Activated T-helper 17 cell treated with anti-CD3 and anti-CD28 coated beads, Interleukin-2, amount 50 U/mL, for 72 hours (primary cell): ENCODE measurements at regions not wholly inside any gene's neighbourhood (a gene's known extent, or its start where the extent isn't known, plus 50 kb on each side); places are given as distances from the start of the nearest gene placed in this dataset.

ENCODE experiments used
- ATAC-seq: fragments of 150-1000 bp; cut with Tn5 transposase; replicated peaks from 2 replicates; pipeline ENCODE4 v1.10.0; 2021; ENCODE audit warnings: mild to moderate bottlenecking, moderate library complexity
- H3K27ac Mint-ChIP-seq: one replicate; pipeline ENCODE4 v1.8.0; 2022; ENCODE audit warnings: mixed read lengths
- H3K27me3 Mint-ChIP-seq: one replicate; pipeline ENCODE4 v1.8.0; 2022; ENCODE audit warnings: mixed read lengths
- H3K36me3 Mint-ChIP-seq: one replicate; pipeline ENCODE4 v1.8.0; 2022; ENCODE audit warnings: low read depth, mild to moderate bottlenecking, mixed read lengths
- H3K4me1 Mint-ChIP-seq: one replicate; pipeline ENCODE4 v1.8.0; 2022; ENCODE audit warnings: mixed read lengths
- H3K4me3 Mint-ChIP-seq: one replicate; pipeline ENCODE4 v1.8.0; 2022; ENCODE audit warnings: mild to moderate bottlenecking, mixed read lengths
- H3K9me3 Mint-ChIP-seq: one replicate; pipeline ENCODE4 v1.8.0; 2022; ENCODE audit warnings: mixed read lengths

DNA sequence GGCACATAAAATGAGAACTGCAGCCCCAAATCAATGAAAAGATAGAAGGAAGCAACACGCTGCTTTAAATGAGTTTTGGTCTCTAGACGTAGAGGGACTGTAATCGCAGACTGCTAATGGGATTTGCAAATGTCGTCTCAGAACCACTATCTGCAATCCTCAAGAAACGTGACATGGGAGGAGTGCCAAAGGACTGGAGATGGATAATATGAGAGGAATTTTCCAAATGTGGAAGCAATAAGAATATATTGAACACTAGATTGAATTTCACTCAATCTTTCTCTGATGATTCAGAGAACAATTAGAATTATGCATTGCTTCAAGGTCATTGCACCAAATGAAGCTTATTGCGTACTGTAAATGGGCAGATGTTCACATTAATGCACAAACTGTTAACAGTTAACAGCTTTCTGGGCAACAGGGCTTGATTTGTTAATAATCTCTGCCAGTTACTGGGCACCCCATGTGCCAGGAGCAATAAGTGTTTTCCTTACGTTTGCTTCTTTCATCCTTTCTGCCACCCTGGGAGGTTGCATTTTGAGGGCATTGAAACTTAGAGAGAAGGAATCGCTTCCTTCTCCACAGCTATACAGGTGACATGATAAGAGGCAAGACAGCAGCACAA, 62.8 kb upstream of the WASF3 start:
- H3K4me3 Mint-ChIP-seq = no peak overlapping the region
- no peak for ATAC-seq
- no peaks in the 10 kb centered on the region for H3K9me3 Mint-ChIP-seq
- H3K36me3 Mint-ChIP-seq = no peaks in the 10 kb centered on the region
- H3K27ac Mint-ChIP-seq = no peak overlapping the region
- peaks cover 21% of the 10 kb centered on the region for H3K27me3 Mint-ChIP-seq
- H3K4me1 Mint-ChIP-seq = peaks cover 5% of the 10 kb centered on the region

DNA sequence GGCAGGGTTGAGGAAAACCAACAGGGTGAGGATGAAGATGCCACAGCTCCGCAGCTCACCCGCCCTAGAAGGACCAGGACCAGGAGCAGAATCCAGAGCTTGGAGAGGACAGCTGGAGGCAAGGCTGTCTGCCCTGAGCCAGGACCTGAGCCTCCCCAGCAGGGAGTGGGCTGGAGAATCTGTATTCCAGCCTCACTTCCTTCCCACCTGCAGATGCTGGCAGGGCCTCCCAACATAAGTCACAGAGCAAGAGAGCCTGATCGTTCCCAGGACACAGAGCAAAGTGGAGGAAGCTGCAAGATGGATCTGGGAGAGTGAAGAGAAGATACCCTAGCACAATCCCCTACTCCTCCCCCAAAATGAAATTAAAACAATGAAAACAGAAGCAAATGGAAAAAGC, 61.7 kb upstream of the WASF3 start:
- no peak for ATAC-seq
- H3K4me1 Mint-ChIP-seq = peaks cover 2% of the 10 kb centered on the region
- peaks cover 15% of the 10 kb centered on the region for H3K27me3 Mint-ChIP-seq
- H3K4me3 Mint-ChIP-seq = no peak overlapping the region
- no peaks in the 10 kb centered on the region for H3K36me3 Mint-ChIP-seq
- no peaks in the 10 kb centered on the region for H3K9me3 Mint-ChIP-seq
- H3K27ac Mint-ChIP-seq = no peak overlapping the region

DNA sequence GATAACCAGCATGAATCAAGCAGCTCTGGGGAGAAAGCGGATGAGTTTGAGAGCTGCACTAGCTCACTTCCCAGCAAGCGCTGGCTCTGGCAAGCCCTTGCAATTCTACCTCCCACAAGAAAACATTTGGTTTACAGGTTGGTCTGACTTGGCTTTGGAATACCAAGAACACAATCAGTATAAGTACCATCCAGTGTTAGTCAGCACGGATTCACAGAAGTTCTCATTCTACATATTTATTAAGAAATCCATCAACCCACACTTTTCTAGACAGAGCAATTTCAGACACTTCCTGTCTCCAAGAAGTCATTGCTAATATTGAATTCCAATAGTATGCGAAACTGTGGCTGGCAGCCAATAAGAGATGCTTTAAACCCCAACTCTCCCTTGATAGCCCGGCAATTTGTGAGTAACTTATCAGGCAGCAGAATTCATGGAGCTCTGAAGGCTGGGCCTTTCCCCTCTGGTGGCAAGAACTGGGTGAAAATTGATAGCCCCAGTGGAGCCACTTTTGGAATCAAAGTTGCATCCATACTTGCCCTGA, 59.4 kb upstream of the WASF3 start:
- Mint-ChIP-seq H3K4me1 (peaks cover 4% of the 10 kb centered on the region), H3K27me3 (peaks cover 7% of the 10 kb centered on the region), H3K9me3 (no peaks in the 10 kb centered on the region), H3K36me3 (no peaks in the 10 kb centered on the region), H3K27ac (no peak overlapping the region), H3K4me3 (no peak overlapping the region)
- no peak for ATAC-seq

DNA sequence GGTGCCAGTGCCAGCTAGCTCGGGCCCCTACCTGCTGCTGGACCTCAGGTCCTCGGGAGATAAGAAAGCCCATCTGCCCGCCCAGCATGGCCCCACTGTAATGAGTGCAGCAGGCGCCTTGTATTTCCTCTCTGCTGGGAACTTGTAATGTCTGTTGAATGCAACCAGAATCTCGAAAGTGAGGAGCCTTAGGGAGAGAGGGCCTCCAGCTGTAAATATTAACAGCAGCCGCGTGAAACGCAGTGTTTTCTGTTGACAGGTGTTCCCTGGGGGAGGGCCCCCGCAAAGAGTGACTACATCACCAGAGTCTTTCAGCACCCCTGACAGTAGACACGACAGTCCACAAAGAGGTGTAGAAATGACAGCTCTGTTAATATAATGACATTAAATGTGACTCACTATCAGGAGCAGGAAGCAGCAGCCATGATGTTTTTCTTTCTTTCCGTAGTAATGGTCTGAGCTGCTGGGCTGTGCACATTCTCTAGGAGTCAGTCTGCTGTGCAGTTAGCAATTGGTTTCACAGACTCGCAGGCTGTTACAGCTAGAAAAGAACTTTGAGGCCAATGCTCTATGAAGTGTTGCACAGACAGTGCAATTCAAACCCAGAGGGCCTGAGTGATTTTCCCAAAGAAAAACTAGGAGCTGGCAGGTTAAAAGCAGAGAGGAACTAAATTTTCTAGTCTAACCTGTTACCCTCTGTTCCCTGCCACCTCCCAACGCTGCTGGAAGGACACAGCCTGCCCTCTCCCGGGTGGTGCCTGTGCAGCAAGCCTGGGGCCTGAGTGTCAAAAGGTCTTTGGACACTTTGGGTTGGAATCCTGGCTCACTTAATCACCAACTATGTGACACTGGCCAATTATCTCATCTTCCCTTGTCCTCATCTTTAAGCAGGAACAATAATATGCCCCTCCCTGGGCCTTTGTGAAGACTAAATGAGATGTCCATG, 58.6 kb upstream of the WASF3 start:
- no peaks in the 10 kb centered on the region for H3K36me3 Mint-ChIP-seq
- H3K4me1 Mint-ChIP-seq = peaks cover 5% of the 10 kb centered on the region
- no peak overlapping the region for H3K27ac Mint-ChIP-seq
- no peak for ATAC-seq
- no peaks in the 10 kb centered on the region for H3K9me3 Mint-ChIP-seq
- H3K4me3 Mint-ChIP-seq = no peak overlapping the region
- peaks cover 7% of the 10 kb centered on the region for H3K27me3 Mint-ChIP-seq

DNA sequence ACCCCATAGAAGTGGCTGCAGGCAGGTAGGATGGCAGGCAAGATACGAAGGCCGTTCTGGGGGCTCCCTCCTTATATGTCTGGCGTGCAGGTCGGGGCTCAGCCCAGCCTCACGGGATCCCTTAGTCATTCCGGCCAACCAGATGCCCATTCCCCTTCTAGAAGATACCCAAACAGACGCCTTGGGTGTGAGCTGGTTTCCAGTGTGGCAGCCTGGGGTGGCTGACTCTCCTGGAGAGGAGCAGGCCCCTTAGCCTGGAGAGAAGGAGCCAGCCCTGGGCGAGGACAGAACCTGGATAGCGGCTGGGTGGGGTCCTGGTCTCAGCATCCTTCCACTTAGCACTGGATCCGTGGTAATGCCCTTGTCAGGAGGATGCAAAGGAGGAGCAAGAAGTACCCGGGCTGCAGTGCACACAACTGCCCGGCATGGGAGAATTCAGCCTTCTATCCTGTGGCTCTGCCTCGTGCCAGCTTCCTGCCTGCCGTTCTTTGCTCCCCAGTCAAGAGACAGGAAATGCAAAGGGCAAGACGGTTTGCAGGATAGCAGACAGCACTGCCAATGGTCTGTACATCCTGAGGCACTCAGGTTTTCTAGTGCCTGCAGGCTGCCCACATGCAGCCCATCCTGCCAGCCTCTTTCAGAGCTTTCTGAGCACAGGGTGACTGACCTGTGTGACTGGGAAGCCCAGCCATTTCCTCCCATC, 56.7 kb upstream of the WASF3 start:
- peaks cover 5% of the 10 kb centered on the region for H3K4me1 Mint-ChIP-seq
- no peak overlapping the region for H3K27ac Mint-ChIP-seq
- ATAC-seq = no peak

DNA sequence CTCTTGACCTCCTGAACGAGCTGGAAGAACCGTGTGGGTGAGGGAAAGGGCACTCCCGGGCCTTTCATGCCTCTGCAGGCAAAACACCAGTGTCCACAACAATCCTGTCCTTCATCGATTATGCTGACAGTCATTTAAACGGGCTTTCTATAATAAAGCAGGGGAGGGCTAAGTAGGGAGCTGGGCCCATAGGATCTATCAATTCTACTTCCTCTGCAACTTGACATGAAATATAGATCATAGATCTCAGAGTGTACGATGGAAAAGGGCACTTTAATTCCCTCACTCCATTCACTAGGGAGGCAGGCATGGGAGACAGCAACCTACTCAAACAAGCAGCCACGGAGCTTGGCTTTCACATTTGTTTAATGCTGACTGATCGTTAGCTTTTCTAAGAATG, 55.8 kb upstream of the WASF3 start:
- no peak for ATAC-seq
- Mint-ChIP-seq H3K27ac (no peak overlapping the region), H3K4me3 (no peak overlapping the region), H3K36me3 (no peaks in the 10 kb centered on the region), H3K9me3 (no peaks in the 10 kb centered on the region), H3K27me3 (peaks cover 6% of the 10 kb centered on the region), H3K4me1 (peaks cover 5% of the 10 kb centered on the region)

More for the DNA sequence above, 56.7 kb upstream of the WASF3 start:
- H3K4me3 Mint-ChIP-seq = no peak overlapping the region
- H3K36me3 Mint-ChIP-seq = no peaks in the 10 kb centered on the region
- H3K9me3 Mint-ChIP-seq = no peaks in the 10 kb centered on the region
- peaks cover 4% of the 10 kb centered on the region for H3K27me3 Mint-ChIP-seq

DNA sequence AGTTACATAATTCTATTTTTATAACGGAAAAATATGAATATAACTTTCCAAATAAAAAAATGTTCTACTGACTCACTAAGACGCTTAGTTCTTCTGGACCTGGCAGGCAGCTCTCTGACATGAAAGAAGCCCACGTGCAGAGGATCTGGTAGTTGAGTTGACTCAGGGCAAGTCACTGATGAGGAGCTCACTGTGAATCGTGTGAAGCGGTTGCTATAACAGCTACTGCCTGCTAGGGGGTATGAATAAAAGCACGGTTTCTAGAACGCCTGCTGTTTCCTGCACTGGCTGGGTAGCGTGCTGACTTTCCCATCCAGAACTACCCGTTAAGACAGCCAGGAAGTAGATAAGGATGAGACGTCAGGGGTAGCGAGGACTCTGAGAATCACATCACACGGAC, 54.7 kb upstream of the WASF3 start:
- Mint-ChIP-seq H3K9me3 (no peaks in the 10 kb centered on the region), H3K27ac (no peak overlapping the region), H3K27me3 (peaks cover 15% of the 10 kb centered on the region), H3K36me3 (no peaks in the 10 kb centered on the region), H3K4me3 (peak overlapping the region; percentile 46), H3K4me1 (peaks cover 5% of the 10 kb centered on the region)
- peak; percentile 91 for ATAC-seq

DNA sequence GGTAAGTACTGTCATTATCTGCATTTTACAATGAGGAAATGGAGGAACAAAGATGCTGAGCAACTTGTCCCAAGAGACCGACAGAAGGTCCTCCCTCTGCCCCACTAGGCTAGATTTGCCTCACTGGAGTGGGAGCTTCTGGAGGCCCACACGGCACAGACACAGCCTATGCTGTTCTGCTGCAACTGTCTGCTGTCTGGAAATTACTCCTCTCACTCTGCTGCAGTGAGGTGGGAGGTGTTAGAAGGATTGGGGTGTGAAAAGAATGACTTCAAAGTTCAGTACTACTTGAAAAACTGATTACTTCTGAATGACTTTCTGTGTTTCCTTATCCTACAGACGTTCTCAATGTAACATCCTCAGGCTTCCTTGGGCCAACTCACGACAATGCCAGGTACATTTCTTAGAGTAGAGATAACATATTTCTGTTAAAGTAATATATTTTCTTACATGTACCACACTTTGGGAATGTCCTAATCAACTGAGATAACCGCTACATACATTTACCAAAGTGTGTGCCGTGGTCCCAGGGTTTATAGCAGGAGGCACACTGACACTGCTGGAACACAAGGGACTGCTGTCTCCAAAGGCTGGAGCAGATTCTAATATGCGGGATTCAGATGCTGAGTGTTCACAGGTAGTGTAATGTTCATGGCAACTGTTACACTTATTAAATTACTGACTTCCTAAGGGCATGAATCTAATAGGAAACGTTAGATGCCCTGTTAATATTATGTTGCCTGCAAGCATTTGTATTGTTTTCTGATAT, 53.5 kb upstream of the WASF3 start:
- Mint-ChIP-seq H3K4me1 (peaks cover 5% of the 10 kb centered on the region), H3K9me3 (no peaks in the 10 kb centered on the region)
- ATAC-seq = peak; percentile 40

More for the DNA sequence above, 53.5 kb upstream of the WASF3 start:
- H3K36me3 Mint-ChIP-seq = no peaks in the 10 kb centered on the region
- H3K4me3 Mint-ChIP-seq = peak overlapping the region; percentile 46
- H3K27me3 Mint-ChIP-seq = peaks cover 11% of the 10 kb centered on the region
- no peak overlapping the region for H3K27ac Mint-ChIP-seq
